ENCODE measurements at regions not wholly inside any gene's neighbourhood (a gene's known extent, or its start where the extent isn't known, plus 50 kb on each side); places are given as distances from the start of the nearest gene placed in this dataset.

DNA sequence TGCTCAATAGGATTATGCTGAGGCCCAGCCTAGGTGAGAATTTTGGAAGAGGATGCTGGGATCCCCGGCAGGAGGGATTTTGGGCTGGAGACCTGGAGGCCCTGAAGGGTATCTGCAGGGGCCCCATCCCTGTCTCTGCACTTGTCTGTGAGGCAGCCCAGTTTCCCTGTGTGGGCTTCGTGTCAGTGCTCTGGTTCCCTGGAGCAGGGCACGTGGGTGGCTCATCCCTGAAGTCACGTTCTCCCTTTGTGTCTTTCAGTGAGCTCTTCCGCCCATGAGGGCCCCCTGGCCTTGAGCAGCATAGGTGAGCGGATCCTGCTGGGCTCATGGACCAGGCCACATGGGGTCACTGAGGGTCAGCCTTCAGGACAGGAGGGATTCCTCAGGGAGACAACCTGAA is 217.9 kb downstream of the SNRPN start:
- Histone ChIP-seq H3K9ac (replicated peaks; ENCODE audit: extremely low read depth, insufficient read depth, low read length) (no peak overlapping the region), H3K4me1 (ENCODE audit: control insufficient read depth, extremely low read depth, insufficient read depth, low read length) (no peaks in the 10 kb centered on the region), H3K79me2 (ENCODE audit: control insufficient read depth, insufficient read depth, low read length) (no peaks in the 10 kb centered on the region), H3K36me3 (ENCODE audit: control insufficient read depth in 2 of 2, extremely low read depth in 1 of 2, insufficient read depth in 2 of 2, low read length in 2 of 2) (no peaks in the 10 kb centered on the region), H3K4me2 (ENCODE audit: insufficient read depth, low read length) (no peak overlapping the region), H3K27me3 (ENCODE audit: control insufficient read depth in 2 of 2, insufficient read depth in 2 of 2, low read length in 2 of 2) (no peaks in the 10 kb centered on the region), H3K27ac (ENCODE audit: insufficient read depth, low read depth, low read length) (no peak overlapping the region), H3K4me3 (replicated peaks in 1 of 3; ENCODE audit: insufficient read depth in 1 of 3, low read depth in 1 of 3, low read length in 3 of 3) (no peak overlapping the region), H3K9me1 (replicated peaks; ENCODE audit: control insufficient read depth, extremely low read depth, insufficient read depth, low read length) (no peaks in the 10 kb centered on the region), H3K9me3 (replicated peaks; ENCODE audit: control insufficient read depth, insufficient read depth, low read length) (peaks cover 4% of the 10 kb centered on the region), H4K20me1 (replicated peaks; ENCODE audit: control insufficient read depth, extremely low read depth, insufficient read depth, low read length) (no peaks in the 10 kb centered on the region), H2AFZ (ENCODE audit: low read depth, low read length) (no peak overlapping the region)
- no peak for DNase-seq (ENCODE audit: low read depth, low spot score)
- dilution Hi-C loops (cut with MboI; ENCODE audit: extremely low pct_ligation_motif_present, low sequenced_read_pairs) (no loop called here), intact Hi-C loops (cut with micrococcal nuclease) (no loop called here)
- ChIA-PET CTCF (no interaction called here), POLR2A (no interaction called here)
- no peak for FAIRE-seq
- TF ChIP-seq POLR2AphosphoS5 (IDR thresholded peaks at IDR 0.05; ENCODE audit: insufficient read depth, low read depth, low read length) (no peak), FOS (IDR thresholded peaks at IDR 0.05; ENCODE audit: borderline replicate concordance, insufficient read depth, low read length) (no peak), JUN (IDR thresholded peaks at IDR 0.05; ENCODE audit: borderline replicate concordance, insufficient read depth, insufficient read length, low read depth) (no peak), EZH2 (IDR thresholded peaks at IDR 0.05; ENCODE audit: borderline replicate concordance, low read depth, low read length, severe bottlenecking) (no peak), POLR2A (IDR thresholded peaks at IDR 0.05; ENCODE audit: low read depth, low read length) (no peak), GATA2 (IDR thresholded peaks at IDR 0.05; ENCODE audit: insufficient read depth, insufficient read length, low read depth, low read length) (no peak), MYC (IDR thresholded peaks at IDR 0.05; ENCODE audit: low read depth, low read length) (no peak)
- TF ChIP-seq, protein P1, sequence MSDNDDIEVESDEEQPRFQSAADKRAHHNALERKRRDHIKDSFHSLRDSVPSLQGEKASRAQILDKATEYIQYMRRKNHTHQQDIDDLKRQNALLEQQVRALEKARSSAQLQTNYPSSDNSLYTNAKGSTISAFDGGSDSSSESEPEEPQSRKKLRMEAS (IDR thresholded peaks at IDR 0.05; ENCODE audit: insufficient read depth, insufficient read length) = no peak
- TF ChIP-seq, protein P2, sequence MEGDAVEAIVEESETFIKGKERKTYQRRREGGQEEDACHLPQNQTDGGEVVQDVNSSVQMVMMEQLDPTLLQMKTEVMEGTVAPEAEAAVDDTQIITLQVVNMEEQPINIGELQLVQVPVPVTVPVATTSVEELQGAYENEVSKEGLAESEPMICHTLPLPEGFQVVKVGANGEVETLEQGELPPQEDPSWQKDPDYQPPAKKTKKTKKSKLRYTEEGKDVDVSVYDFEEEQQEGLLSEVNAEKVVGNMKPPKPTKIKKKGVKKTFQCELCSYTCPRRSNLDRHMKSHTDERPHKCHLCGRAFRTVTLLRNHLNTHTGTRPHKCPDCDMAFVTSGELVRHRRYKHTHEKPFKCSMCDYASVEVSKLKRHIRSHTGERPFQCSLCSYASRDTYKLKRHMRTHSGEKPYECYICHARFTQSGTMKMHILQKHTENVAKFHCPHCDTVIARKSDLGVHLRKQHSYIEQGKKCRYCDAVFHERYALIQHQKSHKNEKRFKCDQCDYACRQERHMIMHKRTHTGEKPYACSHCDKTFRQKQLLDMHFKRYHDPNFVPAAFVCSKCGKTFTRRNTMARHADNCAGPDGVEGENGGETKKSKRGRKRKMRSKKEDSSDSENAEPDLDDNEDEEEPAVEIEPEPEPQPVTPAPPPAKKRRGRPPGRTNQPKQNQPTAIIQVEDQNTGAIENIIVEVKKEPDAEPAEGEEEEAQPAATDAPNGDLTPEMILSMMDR (IDR thresholded peaks at IDR 0.05; ENCODE audit: extremely low read depth in 1 of 2, insufficient read depth in 1 of 2, low read depth in 1 of 2, low read length in 2 of 2) = no peak
- BruUV-seq (replicated peaks) = no TSS peak
